Adrenal gland (tissue), 9 donors: ENCODE measurements at regions not wholly inside any gene's neighbourhood (a gene's known extent, or its start where the extent isn't known, plus 50 kb on each side); places are given as distances from the start of the nearest gene placed in this dataset.

Experiments used
- DNase-seq, 7 donors: peaks; one replicate each; pipeline ENCODE4 v3.0.0-alpha.2; 2019 to 2020
- H3K27ac ChIP-seq, 5 donors: fragments of 200-600 bp; sonication (generic) in 4 of 5; 1 replicate in 3 of 5; 2 replicates in 2 of 5; pipeline versions ENCODE4 v1.5.1 to v1.8.0; 2016 to 2020; ENCODE audit warnings: mild to moderate bottlenecking in 1 of 5
- H3K27me3 ChIP-seq: fragments of 200-600 bp; 2 replicates; pipeline ENCODE4 v1.8.0; 2021
- H3K36me3 ChIP-seq, 2 donors: fragments of 200-600 bp; replicated peaks in 1 of 2; 1 replicate in 1 of 2; 2 replicates in 1 of 2; pipeline versions ENCODE4 v1.5.1 to v1.8.0; 2018 to 2022
- H3K4me1 ChIP-seq, 2 donors: fragments of 200-600 bp; replicated peaks in 1 of 2; 1 replicate in 1 of 2; 2 replicates in 1 of 2; pipeline versions ENCODE4 v1.5.1 to v1.8.0; 2018 to 2021
- H3K4me3 ChIP-seq, 4 donors: fragments of 200-600 bp; sonication (generic) in 3 of 4; one replicate each; pipeline ENCODE4 v1.5.1; 2016 to 2018
- H3K9me3 ChIP-seq, 3 donors: fragments of 200-600 bp; sonication (generic) in 1 of 3; replicated peaks in 1 of 3; 1 replicate in 2 of 3; 2 replicates in 1 of 3; pipeline versions ENCODE4 v1.5.1 to v1.8.0; 2016 to 2021
- CTCF ChIP-seq, 6 experiments: fragments of 450-650 bp in 4 of 6; fragments of 200-600 bp in 2 of 6; sonication (generic) in 1 of 6; IDR thresholded peaks; 1 replicate in 5 of 6; 2 replicates in 1 of 6; pipeline versions ENCODE4 v1.5.1 to v1.8.0; 2016 to 2021; ENCODE audit warnings: antibody characterized with exemption in 6 of 6, mild to moderate bottlenecking in 2 of 6, moderate library complexity in 1 of 6
- POLR2A ChIP-seq, 2 donors: fragments of 450-650 bp; IDR thresholded peaks; one replicate each; pipeline ENCODE4 v1.6.1; 2017; ENCODE audit warnings: antibody characterized with exemption in 2 of 2, mild to moderate bottlenecking in 2 of 2, moderate library complexity in 1 of 2
- WGBS, 4 donors: extraction: QIAGEN DNeasy Blood & Tissue Kit in 2 of 4; methylation state at CpG; one replicate each; pipeline versions ENCODE4 v1.1.5 to v1.1.7; 2013 to 2017; 5-methylcytosine and 5-hydroxymethylcytosine counted together
- intact Hi-C, 2 donors: fragments of 100-400 bp; cut with DNase I; formaldehyde crosslinking; loops; one replicate each; pipeline versions ENCODE4 v1.14.1 to v1.15.0; 2022 to 2023
- donor health status: healthy with polysubstance abuse.
- donor health status: Bipolar disorder and iron deficiency.
- donor health status: DM: yes; HTN: yes; CAD: no.
- donor health status: DM: no; HTN: no; CAD: no.
- donor health status: DM: no; HTN: no; CAD: no.

GRCh38 chr7:34219153-34219718 lies 313.9 kb downstream of the BMPER start:
- Histone ChIP-seq H3K27me3 (no peaks in the 10 kb centered on the region), H3K4me3 (no peak overlapping the region), H3K36me3 (no peaks in the 10 kb centered on the region), H3K9me3 (no peaks in the 10 kb centered on the region), H3K27ac (no peak overlapping the region), H3K4me1 (no peaks in the 10 kb centered on the region)
- 56 to 69% (median 65%) methylated on average over 3 of the region's 3 CpGs for WGBS, 4 donors
- intact Hi-C loops = no loop called here
- TF ChIP-seq POLR2A (IDR thresholded peaks at IDR 0.05) (no peak), CTCF (IDR thresholded peaks at IDR 0.05) (no peak)
- no peak for DNase-seq

- Histone ChIP-seq H3K4me1 (no peaks in the 10 kb centered on the region), H3K36me3 (no peaks in the 10 kb centered on the region), H3K4me3 (no peak overlapping the region), H3K27me3 (no peaks in the 10 kb centered on the region), H3K9me3 (no peaks in the 10 kb centered on the region), H3K27ac (no peak overlapping the region)
- intact Hi-C loops = no loop called here
- TF ChIP-seq CTCF (IDR thresholded peaks at IDR 0.05) (no peak), POLR2A (IDR thresholded peaks at IDR 0.05) (no peak)
- 72 to 87% (median 73%) methylated on average over 4 of the region's 4 CpGs for WGBS, 4 donors
- DNase-seq = no peak
These were observed 315.3 kb downstream of the BMPER start for GRCh38 chr7:34220506-34221185.

GRCh38 chr7:34222316-34222715 lies 317.0 kb downstream of the BMPER start:
- Histone ChIP-seq H3K4me1 (no peaks in the 10 kb centered on the region), H3K36me3 (no peaks in the 10 kb centered on the region), H3K9me3 (no peaks in the 10 kb centered on the region), H3K27me3 (no peaks in the 10 kb centered on the region), H3K4me3 (no peak overlapping the region), H3K27ac (no peak overlapping the region)
- DNase-seq = no peak
- intact Hi-C loops = no loop called here
- no peak for TF ChIP-seq CTCF (IDR thresholded peaks at IDR 0.05)
- TF ChIP-seq POLR2A (IDR thresholded peaks at IDR 0.05) = no peak

- no peaks in the 10 kb centered on the region for H3K27me3 ChIP-seq
- no peaks in the 10 kb centered on the region for H3K4me1 ChIP-seq
- TF ChIP-seq POLR2A (IDR thresholded peaks at IDR 0.05) = no peak
- TF ChIP-seq CTCF (IDR thresholded peaks at IDR 0.05) = no peak
- no peak for DNase-seq
- H3K36me3 ChIP-seq = no peaks in the 10 kb centered on the region
- no peak overlapping the region for H3K4me3 ChIP-seq
- intact Hi-C loops = no loop called here
- H3K9me3 ChIP-seq = no peaks in the 10 kb centered on the region
- WGBS, 4 donors = 29 to 58% (median 48%) methylated on average over 1 of the region's 1 CpG
- no peak overlapping the region for H3K27ac ChIP-seq
These were observed 317.4 kb downstream of the BMPER start for GRCh38 chr7:34222722-34223121.
